ENCODE measurements at regions not wholly inside any gene's neighbourhood (a gene's known extent, or its start where the extent isn't known, plus 50 kb on each side); places are given as distances from the start of the nearest gene placed in this dataset.

- Histone ChIP-seq H2BK120ac (replicated peaks; ENCODE audit: low read depth, low read length) (no peak overlapping the region), H3K18ac (ENCODE audit: extremely low read depth, low read length) (no peak overlapping the region), H2BK15ac (ENCODE audit: low read length) (no peak overlapping the region), H3K4ac (replicated peaks; ENCODE audit: insufficient read length, low read depth, low read length) (no peak overlapping the region), H3K14ac (ENCODE audit: insufficient read length) (no peak overlapping the region), H3K9me3 (ENCODE audit: insufficient read depth in 2 of 2, low read depth in 1 of 2, low read length in 1 of 2) (no peaks in the 10 kb centered on the region), H4K8ac (ENCODE audit: extremely low read depth, insufficient read depth, low read length) (no peak overlapping the region), H3K4me1 (replicated peaks in 1 of 4; ENCODE audit: control insufficient read depth in 3 of 4, insufficient read depth in 4 of 4, low read length in 3 of 4) (peaks cover 0 to 9% (median 2%) of the 10 kb centered on the region in 4 experiments; a peak in 2 of 7 replicates), H3K23ac (ENCODE audit: insufficient read length) (no peak overlapping the region), H2BK12ac (ENCODE audit: low read depth, low read length) (no peak overlapping the region), H3K56ac (replicated peaks; ENCODE audit: insufficient read length, low read depth, low read length) (no peak overlapping the region), H3K4me3 (ENCODE audit: extremely low read depth in 1 of 4, insufficient read depth in 2 of 4, low read depth in 3 of 4, low read length in 4 of 4) (no peak overlapping the region), H2AK5ac (ENCODE audit: low read depth, low read length) (no peak overlapping the region), H3K79me1 (ENCODE audit: low read depth, low read length) (no peaks in the 10 kb centered on the region), H3K27ac (ENCODE audit: low read depth, low read length) (no peak overlapping the region), H3K79me2 (ENCODE audit: control insufficient read depth in 1 of 2, insufficient read depth in 2 of 2, low read length in 2 of 2) (no peaks in the 10 kb centered on the region), H2BK20ac (ENCODE audit: low read length) (no peak overlapping the region), H3K4me2 (ENCODE audit: insufficient read depth in 1 of 2, low read depth in 2 of 2, low read length in 2 of 2) (no peak overlapping the region), H3K27me3 (replicated peaks in 1 of 4; ENCODE audit: control insufficient read depth in 3 of 4, extremely low read depth in 1 of 4, insufficient read depth in 3 of 4, low read length in 3 of 4) (no peaks in the 10 kb centered on the region), H3K23me2 (ENCODE audit: low read depth, low read length) (no peaks in the 10 kb centered on the region), H4K91ac (replicated peaks; ENCODE audit: insufficient read length, low read length) (no peak overlapping the region), H2BK5ac (ENCODE audit: low read depth, low read length) (no peak overlapping the region), H3K9ac (replicated peaks in 1 of 4; ENCODE audit: extremely low read depth in 1 of 4, low read depth in 3 of 4, low read length in 3 of 4) (no peak overlapping the region), H3K36me3 (ENCODE audit: control insufficient read depth in 2 of 4, insufficient read depth in 4 of 4, low read length in 3 of 4) (no peaks in the 10 kb centered on the region; a peak in 1 of 8 replicates), H2AFZ (ENCODE audit: low read length) (no peak overlapping the region), H4K5ac (ENCODE audit: insufficient read length, low read depth, low read length) (no peak overlapping the region), H4K20me1 (replicated peaks in 1 of 2; ENCODE audit: control insufficient read depth in 1 of 2, insufficient read depth in 2 of 2, low read length in 2 of 2) (no peaks in the 10 kb centered on the region)
- no peak for DNase-seq (ENCODE audit: low read depth in 1 of 2, low spot score in 2 of 2)
- no peak for TF ChIP-seq MAX (IDR thresholded peaks at IDR 0.05)
- TF ChIP-seq YY1 (IDR thresholded peaks at IDR 0.05; ENCODE audit: low read depth, low read length): no peak
- no peak for TF ChIP-seq TEAD4 (IDR thresholded peaks at IDR 0.05; ENCODE audit: low read depth, low read length)
- TF ChIP-seq CREB1 (IDR thresholded peaks at IDR 0.05): no peak
- no peak for TF ChIP-seq SAP30 (IDR thresholded peaks at IDR 0.05; ENCODE audit: insufficient read depth, insufficient replicate concordance, low read length)
- TF ChIP-seq SP4 (IDR thresholded peaks at IDR 0.05; ENCODE audit: low read length): no peak
- no peak for TF ChIP-seq SIN3A (conservative IDR thresholded peaks at IDR 0.05 in 1 of 2, IDR thresholded peaks at IDR 0.05 in 1 of 2; ENCODE audit: low read depth in 1 of 2, low read length in 2 of 2)
- no peak for TF ChIP-seq TCF12 (IDR thresholded peaks at IDR 0.05; ENCODE audit: low read depth, low read length)
- TF ChIP-seq SP1 (IDR thresholded peaks at IDR 0.05; ENCODE audit: low read depth, low read length): no peak
- no peak for TF ChIP-seq RBBP5 (IDR thresholded peaks at IDR 0.05; ENCODE audit: borderline replicate concordance, low read depth, low read length)
- POLR2A ChIA-PET (ENCODE audit: partially characterized antibody): no interaction called here
- CTCF ChIA-PET (ENCODE audit: partially characterized antibody): no interaction called here
- no peak for FAIRE-seq
Observed at GRCh38 chr2:188176620-188177019, 115.1 kb upstream of the GULP1 start.

Data from H1 (cell line).